ENCODE measurements at regions not wholly inside any gene's neighbourhood (a gene's known extent, or its start where the extent isn't known, plus 50 kb on each side); places are given as distances from the start of the nearest gene placed in this dataset.
A peak's percentile ranks its signal among the peaks of the same experiment; 100 is the strongest.

DNA sequence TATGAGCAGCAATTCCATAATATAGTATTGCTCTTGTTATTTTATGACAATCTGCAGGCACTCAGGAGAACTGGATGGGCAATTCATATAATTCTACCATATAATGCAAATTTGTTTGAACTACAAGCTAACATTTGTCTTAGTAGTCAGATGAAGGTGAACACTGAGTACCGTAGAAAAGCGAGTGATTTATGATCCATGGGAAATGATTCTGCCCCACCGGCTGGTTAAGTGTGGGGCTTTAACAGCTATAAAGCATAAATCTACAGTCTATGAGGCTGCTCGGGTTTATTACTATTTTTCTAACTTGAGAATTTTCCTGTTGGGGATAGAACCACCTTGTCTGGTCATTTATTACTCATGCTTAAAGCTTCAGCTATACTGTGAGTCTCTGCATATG is 275.5 kb downstream of the PCDH10 start:
- Mint-ChIP-seq H3K27me3 (ENCODE audit: low read depth) (no peaks in the 10 kb centered on the region), H3K27ac (no peak overlapping the region), H3K4me3 (no peak overlapping the region), H3K4me1 (peaks cover 16% of the 10 kb centered on the region), H3K9me3 (no peaks in the 10 kb centered on the region), H3K36me3 (no peaks in the 10 kb centered on the region)
- no peak for DNase-seq (ENCODE audit: low spot score in 2 of 2, unreplicated experiment in 2 of 2)
- TF ChIP-seq CTCF (IDR thresholded peaks at IDR 0.05; ENCODE audit: unreplicated experiment): no peak

- Mint-ChIP-seq H3K27me3 (ENCODE audit: low read depth) (no peaks in the 10 kb centered on the region), H3K36me3 (no peaks in the 10 kb centered on the region), H3K9me3 (peaks cover 21% of the 10 kb centered on the region), H3K4me1 (peaks cover 14% of the 10 kb centered on the region), H3K4me3 (no peak overlapping the region), H3K27ac (no peak overlapping the region)
- DNase-seq (ENCODE audit: low spot score in 2 of 2, unreplicated experiment in 2 of 2): no peak
- no peak for TF ChIP-seq CTCF (IDR thresholded peaks at IDR 0.05; ENCODE audit: unreplicated experiment)
These were observed 254.8 kb downstream of the PCDH10 start for GRCh38 chr4:133403913-133404312.

DNA sequence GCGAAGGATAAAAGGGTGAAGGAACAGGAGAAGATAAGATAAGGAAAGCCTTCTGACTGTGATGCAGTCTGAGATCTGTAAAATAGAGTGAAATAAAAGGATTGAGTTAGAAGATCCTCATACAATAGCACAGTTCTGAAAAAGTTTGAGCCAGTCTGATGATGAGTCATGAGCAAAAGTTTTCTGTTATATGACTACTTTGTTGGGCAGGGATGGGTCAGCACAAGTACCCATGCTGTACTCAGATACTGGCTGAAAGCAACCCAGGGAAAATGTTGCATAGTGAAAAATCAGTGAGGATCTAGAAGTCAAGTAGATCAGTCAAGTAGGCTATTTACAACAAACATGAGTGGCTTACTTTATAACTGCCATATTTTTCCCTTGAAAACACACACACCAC is 253.5 kb downstream of the PCDH10 start:
- no peak overlapping the region for H3K4me3 Mint-ChIP-seq
- DNase-seq (ENCODE audit: low spot score in 2 of 2, unreplicated experiment in 2 of 2): no peak
- no peaks in the 10 kb centered on the region for H3K27me3 Mint-ChIP-seq (ENCODE audit: low read depth)
- H3K4me1 Mint-ChIP-seq: peaks cover 15% of the 10 kb centered on the region
- TF ChIP-seq CTCF (IDR thresholded peaks at IDR 0.05; ENCODE audit: unreplicated experiment): no peak
- H3K36me3 Mint-ChIP-seq: no peaks in the 10 kb centered on the region
- H3K27ac Mint-ChIP-seq: no peak overlapping the region
- H3K9me3 Mint-ChIP-seq: peaks cover 25% of the 10 kb centered on the region

- peaks cover 9% of the 10 kb centered on the region for H3K9me3 Mint-ChIP-seq
- H3K27ac Mint-ChIP-seq: no peak overlapping the region
- no peaks in the 10 kb centered on the region for H3K36me3 Mint-ChIP-seq
- TF ChIP-seq CTCF (IDR thresholded peaks at IDR 0.05; ENCODE audit: unreplicated experiment): no peak
- H3K27me3 Mint-ChIP-seq (ENCODE audit: low read depth): no peaks in the 10 kb centered on the region
- no peak overlapping the region for H3K4me3 Mint-ChIP-seq
- peaks cover 6% of the 10 kb centered on the region for H3K4me1 Mint-ChIP-seq
- no peak for DNase-seq (ENCODE audit: low spot score in 2 of 2, unreplicated experiment in 2 of 2)
These were observed 246.0 kb downstream of the PCDH10 start for GRCh38 chr4:133394971-133395627.

DNA sequence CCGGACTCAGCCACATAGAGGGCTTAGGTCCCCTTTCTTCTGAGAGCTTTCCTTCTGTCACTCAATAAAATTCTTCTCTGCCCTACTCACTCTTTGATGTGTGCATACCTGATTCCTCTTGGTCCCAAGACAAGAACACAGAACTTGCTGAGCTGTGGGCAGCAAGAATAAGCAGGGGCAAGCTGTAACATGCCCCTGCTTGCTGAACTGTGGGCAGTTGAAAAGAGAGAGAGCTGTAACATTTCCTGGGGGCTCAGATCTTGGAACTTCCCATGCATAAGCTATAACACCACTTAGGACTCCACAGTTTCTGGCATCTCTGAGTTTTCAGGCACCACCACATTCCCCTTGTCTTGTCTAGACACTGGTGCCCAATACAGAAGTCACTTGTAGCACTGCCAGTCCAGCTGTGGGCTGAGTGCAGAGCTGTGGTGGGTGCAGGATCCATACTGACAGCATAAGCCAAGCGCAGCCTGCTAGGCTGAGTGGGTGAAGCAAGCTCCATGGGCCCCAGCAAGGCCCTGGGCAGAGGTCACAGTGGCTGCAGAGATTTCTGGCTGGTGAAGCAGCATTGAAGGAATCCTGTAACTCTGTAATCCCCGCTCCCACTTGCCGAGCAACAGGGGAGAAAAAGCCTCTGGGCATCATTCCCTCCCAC is 241.2 kb downstream of the PCDH10 start:
- Mint-ChIP-seq H3K9me3 (peaks cover 3% of the 10 kb centered on the region), H3K36me3 (no peaks in the 10 kb centered on the region), H3K27me3 (ENCODE audit: low read depth) (no peaks in the 10 kb centered on the region), H3K27ac (peak overlapping the region; percentile 40), H3K4me3 (no peak overlapping the region), H3K4me1 (peaks cover 12% of the 10 kb centered on the region)
- TF ChIP-seq CTCF (IDR thresholded peaks at IDR 0.05; ENCODE audit: unreplicated experiment): no peak
- no peak for DNase-seq (ENCODE audit: low spot score in 2 of 2, unreplicated experiment in 2 of 2)

Data from mesothelial cell of epicardium (in vitro differentiated cells).